Suprapubic skin (tissue), 4 donors: ENCODE measurements at regions not wholly inside any gene's neighbourhood (a gene's known extent, or its start where the extent isn't known, plus 50 kb on each side); places are given as distances from the start of the nearest gene placed in this dataset.

Experiments used
- EP300 ChIP-seq: sonication (generic); formaldehyde crosslinking; IDR thresholded peaks from one replicate; pipeline ENCODE4 v1.6.1; 2017; ENCODE audit warnings: antibody characterized with exemption
- POLR2AphosphoS5 ChIP-seq, 3 donors: sonication (generic); formaldehyde crosslinking; IDR thresholded peaks; one replicate each; pipeline ENCODE4 v1.6.1; 2017; ENCODE audit warnings: antibody characterized with exemption in 3 of 3
- TF ChIP-seq, protein P1 (sequence below), 2 donors: fragments of 200-600 bp in 1 of 2; fragments of 450-650 bp in 1 of 2; sonication (generic) in 1 of 2; IDR thresholded peaks; one replicate each; pipeline ENCODE4 v1.5.1; 2016 to 2019; ENCODE audit warnings: antibody characterized with exemption in 2 of 2, mild to moderate bottlenecking in 1 of 2, moderate library complexity in 1 of 2

GRCh38 chr2:156803967-156804366, 367.8 kb downstream of the GPD2 start:
- TF ChIP-seq, protein P1, sequence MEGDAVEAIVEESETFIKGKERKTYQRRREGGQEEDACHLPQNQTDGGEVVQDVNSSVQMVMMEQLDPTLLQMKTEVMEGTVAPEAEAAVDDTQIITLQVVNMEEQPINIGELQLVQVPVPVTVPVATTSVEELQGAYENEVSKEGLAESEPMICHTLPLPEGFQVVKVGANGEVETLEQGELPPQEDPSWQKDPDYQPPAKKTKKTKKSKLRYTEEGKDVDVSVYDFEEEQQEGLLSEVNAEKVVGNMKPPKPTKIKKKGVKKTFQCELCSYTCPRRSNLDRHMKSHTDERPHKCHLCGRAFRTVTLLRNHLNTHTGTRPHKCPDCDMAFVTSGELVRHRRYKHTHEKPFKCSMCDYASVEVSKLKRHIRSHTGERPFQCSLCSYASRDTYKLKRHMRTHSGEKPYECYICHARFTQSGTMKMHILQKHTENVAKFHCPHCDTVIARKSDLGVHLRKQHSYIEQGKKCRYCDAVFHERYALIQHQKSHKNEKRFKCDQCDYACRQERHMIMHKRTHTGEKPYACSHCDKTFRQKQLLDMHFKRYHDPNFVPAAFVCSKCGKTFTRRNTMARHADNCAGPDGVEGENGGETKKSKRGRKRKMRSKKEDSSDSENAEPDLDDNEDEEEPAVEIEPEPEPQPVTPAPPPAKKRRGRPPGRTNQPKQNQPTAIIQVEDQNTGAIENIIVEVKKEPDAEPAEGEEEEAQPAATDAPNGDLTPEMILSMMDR (IDR thresholded peaks at IDR 0.05): no peak
- TF ChIP-seq POLR2AphosphoS5 (IDR thresholded peaks at IDR 0.05) (no peak), EP300 (no peak)
